ENCODE measurements at regions not wholly inside any gene's neighbourhood (a gene's known extent, or its start where the extent isn't known, plus 50 kb on each side); places are given as distances from the start of the nearest gene placed in this dataset.
"Not testable (repeated sequence)": the region's sequence is repeated elsewhere in the genome, so short reads cannot be mapped to it uniquely, and the experiment has no call there.

- DNase-seq: no peak
These were observed 53.5 kb upstream of the EPB41L4A start for GRCh38 chr5:112472614-112473013.

GRCh38 chr5:112473989-112474388, 54.9 kb upstream of the EPB41L4A start:
- no peak for DNase-seq

- no peak for DNase-seq
These were observed 56.8 kb upstream of the EPB41L4A start for GRCh38 chr5:112475747-112476365.

GRCh38 chr5:112479418-112479817, 60.3 kb upstream of the EPB41L4A start:
- DNase-seq: no peak

- DNase-seq: no peak
These were observed 61.4 kb upstream of the EPB41L4A start for GRCh38 chr5:112480501-112480900.

GRCh38 chr5:112483704-112484103, 64.6 kb upstream of the EPB41L4A start:
- no peak for DNase-seq

- DNase-seq: no peak
These were observed 66.9 kb upstream of the EPB41L4A start for GRCh38 chr5:112485934-112486355.

GRCh38 chr5:112491257-112491656, 72.2 kb upstream of the EPB41L4A start:
- peak in 1 of 2 experiments; percentile 22 for DNase-seq

- peak; percentile 44 to 72 for DNase-seq
These were observed 73.2 kb upstream of the EPB41L4A start for GRCh38 chr5:112492291-112492690.

GRCh38 chr5:112503749-112504501, 84.8 kb upstream of the EPB41L4A start:
- DNase-seq: not testable (repeated sequence)

- DNase-seq: not testable (repeated sequence)
These were observed 90.0 kb upstream of the EPB41L4A start for GRCh38 chr5:112509097-112509496.

GRCh38 chr5:112511920-112512319, 92.8 kb upstream of the EPB41L4A start:
- DNase-seq: no peak

- no peak for DNase-seq
These were observed 93.8 kb upstream of the EPB41L4A start for GRCh38 chr5:112512901-112513300.

- no peak for DNase-seq
These were observed 95.0 kb upstream of the EPB41L4A start for GRCh38 chr5:112514111-112514510.

GRCh38 chr5:112520474-112520873, 101.4 kb upstream of the EPB41L4A start:
- not testable (repeated sequence) for DNase-seq

GRCh38 chr5:112522891-112523673, 104.0 kb upstream of the EPB41L4A start:
- DNase-seq: not testable (repeated sequence)

- not testable (repeated sequence) for DNase-seq
These were observed 104.7 kb upstream of the EPB41L4A start for GRCh38 chr5:112523674-112524263.

GRCh38 chr5:112525217-112525616, 106.1 kb upstream of the EPB41L4A start:
- no peak for DNase-seq

- no peak for DNase-seq
These were observed 109.9 kb upstream of the EPB41L4A start for GRCh38 chr5:112528928-112529327.

GRCh38 chr5:112529525-112529924, 110.4 kb upstream of the EPB41L4A start:
- peak in 1 of 2 experiments; percentile 29 for DNase-seq

GRCh38 chr5:112532654-112533360, 113.7 kb upstream of the EPB41L4A start:
- no peak for DNase-seq

- DNase-seq: no peak
These were observed 114.3 kb upstream of the EPB41L4A start for GRCh38 chr5:112533362-112533761.

Measured in SW 1271 (cell line).